NCI-H526 treated with DMSO at 0.1 percent for 48 hours (cell line): ENCODE measurements at regions not wholly inside any gene's neighbourhood (a gene's known extent, or its start where the extent isn't known, plus 50 kb on each side); places are given as distances from the start of the nearest gene placed in this dataset.

Source experiments
- DNase-seq: peaks from one replicate; lab custom pipeline; 2025; lab: John Stamatoyannopoulos, UW

GRCh38 chr4:71932941-71933340 is 98.9 kb upstream of the NPFFR2 start:
- no peak for DNase-seq

GRCh38 chr4:71938776-71939175 is 93.0 kb upstream of the NPFFR2 start:
- DNase-seq = no peak

GRCh38 chr4:71941001-71941400 is 90.8 kb upstream of the NPFFR2 start:
- DNase-seq = no peak

GRCh38 chr4:71944956-71945355 is 86.8 kb upstream of the NPFFR2 start:
- no peak for DNase-seq

GRCh38 chr4:71945791-71946190 is 86.0 kb upstream of the NPFFR2 start:
- no peak for DNase-seq

- no peak for DNase-seq
Observed at GRCh38 chr4:71958978-71959377, 72.8 kb upstream of the NPFFR2 start.

- DNase-seq = no peak
Observed at GRCh38 chr4:71962622-71963264, 69.1 kb upstream of the NPFFR2 start.

- no peak for DNase-seq
Observed at GRCh38 chr4:71974681-71975080, 57.1 kb upstream of the NPFFR2 start.

- DNase-seq = no peak
Observed at GRCh38 chr4:71976523-71976922, 55.3 kb upstream of the NPFFR2 start.

- no peak for DNase-seq
Observed at GRCh38 chr4:71978210-71978835, 53.5 kb upstream of the NPFFR2 start.

GRCh38 chr4:71980976-71981375 is 50.8 kb upstream of the NPFFR2 start:
- no peak for DNase-seq
